Keratinocyte (primary cell): ENCODE measurements at regions not wholly inside any gene's neighbourhood (a gene's known extent, or its start where the extent isn't known, plus 50 kb on each side); places are given as distances from the start of the nearest gene placed in this dataset.

Experiments used
- EZH2 ChIP-seq: IDR thresholded peaks from one replicate; pipeline ENCODE4 v1.6.1; 2012; ENCODE audit warnings: inconsistent platforms, mild to moderate bottlenecking, low read length, moderate library complexity
- TF ChIP-seq, protein P1 (sequence below), 3 experiments: IDR thresholded peaks in 1 of 3; conservative IDR thresholded peaks in 1 of 3; optimal IDR thresholded peaks in 1 of 3; 2 replicates in 2 of 3; 3 replicates in 1 of 3; pipeline versions ENCODE3 to v1.5.1; 2011; ENCODE audit warnings: low read length in 3 of 3, mild to moderate bottlenecking in 3 of 3, moderate library complexity in 2 of 3, control low read depth in 1 of 3, inconsistent platforms in 1 of 3; ENCODE audit not compliant: insufficient read depth in 2 of 3; ENCODE audit errors: extremely low read depth in 1 of 3

DNA sequence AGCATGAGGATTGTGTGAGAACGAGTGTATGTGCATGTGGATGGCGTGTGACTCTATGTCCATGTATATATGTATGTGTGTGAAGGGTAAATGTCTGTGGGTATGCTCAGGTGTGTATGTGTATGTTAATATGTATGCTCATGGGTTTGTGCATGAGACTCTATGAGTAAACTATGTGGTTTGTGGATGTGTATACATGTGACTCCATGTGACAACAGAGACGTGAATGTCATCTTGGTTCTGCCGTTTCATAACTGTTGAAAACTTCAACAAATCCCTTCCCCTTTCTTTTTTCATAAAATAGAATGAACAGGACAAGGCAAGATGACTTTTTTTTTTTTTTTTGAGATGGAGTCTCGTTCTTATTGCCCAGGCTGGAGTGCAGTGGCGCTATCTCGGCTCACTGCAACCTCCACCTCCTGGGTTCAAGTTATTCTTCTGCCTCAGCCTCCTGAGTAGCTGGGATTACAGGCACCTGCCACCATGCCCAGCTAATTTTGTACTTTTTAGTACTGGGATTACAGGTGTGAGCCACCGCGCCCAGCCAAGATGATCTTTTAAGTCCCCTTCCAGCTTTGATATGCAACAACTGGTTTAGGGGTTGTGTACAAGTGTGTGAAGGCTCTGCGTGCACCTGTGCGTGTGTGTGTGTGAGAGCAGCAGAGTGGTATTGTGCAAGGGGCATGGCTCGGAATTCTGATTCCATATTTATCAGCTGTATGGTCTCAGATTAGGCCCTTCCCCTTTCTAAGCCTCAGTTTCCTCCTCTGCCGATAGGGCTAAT is 106.3 kb downstream of the EBNA1BP2 start:
- TF ChIP-seq, protein P1, sequence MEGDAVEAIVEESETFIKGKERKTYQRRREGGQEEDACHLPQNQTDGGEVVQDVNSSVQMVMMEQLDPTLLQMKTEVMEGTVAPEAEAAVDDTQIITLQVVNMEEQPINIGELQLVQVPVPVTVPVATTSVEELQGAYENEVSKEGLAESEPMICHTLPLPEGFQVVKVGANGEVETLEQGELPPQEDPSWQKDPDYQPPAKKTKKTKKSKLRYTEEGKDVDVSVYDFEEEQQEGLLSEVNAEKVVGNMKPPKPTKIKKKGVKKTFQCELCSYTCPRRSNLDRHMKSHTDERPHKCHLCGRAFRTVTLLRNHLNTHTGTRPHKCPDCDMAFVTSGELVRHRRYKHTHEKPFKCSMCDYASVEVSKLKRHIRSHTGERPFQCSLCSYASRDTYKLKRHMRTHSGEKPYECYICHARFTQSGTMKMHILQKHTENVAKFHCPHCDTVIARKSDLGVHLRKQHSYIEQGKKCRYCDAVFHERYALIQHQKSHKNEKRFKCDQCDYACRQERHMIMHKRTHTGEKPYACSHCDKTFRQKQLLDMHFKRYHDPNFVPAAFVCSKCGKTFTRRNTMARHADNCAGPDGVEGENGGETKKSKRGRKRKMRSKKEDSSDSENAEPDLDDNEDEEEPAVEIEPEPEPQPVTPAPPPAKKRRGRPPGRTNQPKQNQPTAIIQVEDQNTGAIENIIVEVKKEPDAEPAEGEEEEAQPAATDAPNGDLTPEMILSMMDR (optimal IDR thresholded peaks at IDR 0.05 in 1 of 3, IDR thresholded peaks at IDR 0.05 in 1 of 3, conservative IDR thresholded peaks at IDR 0.05 in 1 of 3; ENCODE audit: extremely low read depth in 1 of 3, insufficient read depth in 2 of 3, low read length in 3 of 3), result no peak
- no peak for TF ChIP-seq EZH2
